H54 (cell line): ENCODE measurements at regions not wholly inside any gene's neighbourhood (a gene's known extent, or its start where the extent isn't known, plus 50 kb on each side); places are given as distances from the start of the nearest gene placed in this dataset.

ENCODE experiments used
- DNase-seq: peaks from one replicate; pipeline ENCODE4 v3.0.0; 2011; ENCODE audit warnings: low spot score, mixed read lengths; ENCODE audit not compliant: insufficient read length
- FAIRE-seq: peaks from 3 replicates; lab custom pipeline; 2011; peaks lifted over from hg19 to GRCh38; lab: Jason Lieb, UNC
- POLR2A ChIP-seq: IDR thresholded peaks from 2 replicates; pipeline ENCODE4 v1.6.1; 2011; ENCODE audit warnings: low read depth, mild to moderate bottlenecking, low read length

- no peak for DNase-seq
- TF ChIP-seq POLR2A = no peak
- no peak for FAIRE-seq
Measured at GRCh38 chrX:150299579-150299978, 63.5 kb upstream of the MAMLD1 start.

GRCh38 chrX:150303386-150304097, 59.6 kb upstream of the MAMLD1 start:
- FAIRE-seq = no peak
- no peak for TF ChIP-seq POLR2A
- DNase-seq = no peak

GRCh38 chrX:150306002-150306401, 57.1 kb upstream of the MAMLD1 start:
- FAIRE-seq (no peak), DNase-seq (no peak)
- no peak for TF ChIP-seq POLR2A

GRCh38 chrX:150308041-150308440, 55.1 kb upstream of the MAMLD1 start:
- no peak for FAIRE-seq
- no peak for DNase-seq
- TF ChIP-seq POLR2A = no peak

GRCh38 chrX:150308532-150309157, 54.5 kb upstream of the MAMLD1 start:
- FAIRE-seq (no peak), DNase-seq (no peak)
- no peak for TF ChIP-seq POLR2A

GRCh38 chrX:150310417-150310816, 52.7 kb upstream of the MAMLD1 start:
- DNase-seq = no peak
- TF ChIP-seq POLR2A = no peak
- no peak for FAIRE-seq

- DNase-seq = no peak
- FAIRE-seq = no peak
- no peak for TF ChIP-seq POLR2A
Measured at GRCh38 chrX:150310881-150311280, 52.2 kb upstream of the MAMLD1 start.

GRCh38 chrX:150312931-150313330, 50.2 kb upstream of the MAMLD1 start:
- DNase-seq (no peak), FAIRE-seq (no peak)
- no peak for TF ChIP-seq POLR2A
